CD4-positive, alpha-beta T cell (primary cell): ENCODE measurements at regions not wholly inside any gene's neighbourhood (a gene's known extent, or its start where the extent isn't known, plus 50 kb on each side); places are given as distances from the start of the nearest gene placed in this dataset.

ENCODE experiments used
- ATAC-seq: fragments of 200-7000 bp; cut with Tn5 transposase; one replicate; pipeline ENCODE4 v1.10.0; 2022; ENCODE audit warnings: mild to moderate bottlenecking; ENCODE audit not compliant: poor library complexity
- CTCF ChIA-PET: fragments of 350-600 bp; sonication (Branson Sonifier 250); formaldehyde crosslinking; loops from one replicate; lab custom pipeline; 2021; ENCODE audit warnings: antibody characterized with exemption, inconsistent platforms; lab: Charles Lee
- POLR2A ChIA-PET: fragments of 350-600 bp; sonication (Branson Sonifier 250); formaldehyde crosslinking; loops from one replicate; lab custom pipeline; 2021; ENCODE audit warnings: antibody characterized with exemption, inconsistent platforms; lab: Charles Lee
- DNase-seq, 14 experiments: peaks; one replicate each; pipeline ENCODE4 v3.0.0-alpha.2; 2013 to 2020; ENCODE audit warnings: mixed read lengths in 2 of 14
- H3K27ac ChIP-seq, 2 donors: one replicate each; pipeline versions ENCODE4 v1.5.1 to v1.7.0; 2013; ENCODE audit warnings: low read length in 2 of 2, low read depth in 1 of 2, mild to moderate bottlenecking in 1 of 2
- H3K27me3 ChIP-seq, 2 experiments: 1 replicate in 1 of 2; 2 replicates in 1 of 2; pipeline versions ENCODE4 v1.6.1 to v1.7.0; 2013; ENCODE audit warnings: low read length in 2 of 2, control low read depth in 1 of 2, mild to moderate bottlenecking in 1 of 2, moderate library complexity in 1 of 2; ENCODE audit not compliant: insufficient read depth in 2 of 2, control insufficient read depth in 1 of 2
- H3K36me3 ChIP-seq: one replicate; pipeline ENCODE4 v1.6.1; 2013; ENCODE audit warnings: low read length, control low read depth; ENCODE audit not compliant: insufficient read depth
- H3K4me1 ChIP-seq: one replicate; pipeline ENCODE4 v1.6.1; 2013; ENCODE audit warnings: low read length, control low read depth; ENCODE audit not compliant: insufficient read depth
- H3K4me3 ChIP-seq: one replicate; pipeline ENCODE4 v1.5.1; 2013; ENCODE audit warnings: mild to moderate bottlenecking, low read length, moderate library complexity
- H3K9me3 ChIP-seq, 2 experiments: 1 replicate in 1 of 2; 2 replicates in 1 of 2; pipeline versions ENCODE4 v1.6.1 to v1.7.0; 2013; ENCODE audit warnings: low read length in 2 of 2, mild to moderate bottlenecking in 2 of 2, control low read depth in 1 of 2, moderate library complexity in 1 of 2; ENCODE audit not compliant: control insufficient read depth in 1 of 2, insufficient read depth in 1 of 2
- H3K27ac Mint-ChIP-seq: one replicate; pipeline ENCODE4 v1.8.0; 2020; ENCODE audit warnings: mixed read lengths
- H3K27me3 Mint-ChIP-seq: one replicate; pipeline ENCODE4 v1.8.0; 2021; ENCODE audit warnings: mixed read lengths
- H3K36me3 Mint-ChIP-seq: one replicate; pipeline ENCODE4 v1.8.0; 2021; ENCODE audit warnings: low read depth, mixed read lengths
- H3K4me1 Mint-ChIP-seq: one replicate; pipeline ENCODE4 v1.8.0; 2021; ENCODE audit warnings: low read depth, mixed read lengths
- H3K4me3 Mint-ChIP-seq: one replicate; pipeline ENCODE4 v1.8.0; 2020; ENCODE audit warnings: mild to moderate bottlenecking, mixed read lengths
- H3K9me3 Mint-ChIP-seq: one replicate; pipeline ENCODE4 v1.8.0; 2020; ENCODE audit warnings: mixed read lengths
- intact Hi-C, 2 experiments: fragments of 100-400 bp; cut with DNase I in 1 of 2; cut with micrococcal nuclease in 1 of 2; formaldehyde crosslinking; loops; one replicate each; pipeline versions ENCODE4 v1.15.1 to v1.9.0; 2023 to 2025; cut with DNase I, micrococcal nuclease
- TF ChIP-seq, protein P1 (sequence below): fragments of 200-600 bp; IDR thresholded peaks from one replicate; pipeline ENCODE4 v1.8.0; 2022; ENCODE audit warnings: antibody characterized with exemption, mild to moderate bottlenecking

DNA sequence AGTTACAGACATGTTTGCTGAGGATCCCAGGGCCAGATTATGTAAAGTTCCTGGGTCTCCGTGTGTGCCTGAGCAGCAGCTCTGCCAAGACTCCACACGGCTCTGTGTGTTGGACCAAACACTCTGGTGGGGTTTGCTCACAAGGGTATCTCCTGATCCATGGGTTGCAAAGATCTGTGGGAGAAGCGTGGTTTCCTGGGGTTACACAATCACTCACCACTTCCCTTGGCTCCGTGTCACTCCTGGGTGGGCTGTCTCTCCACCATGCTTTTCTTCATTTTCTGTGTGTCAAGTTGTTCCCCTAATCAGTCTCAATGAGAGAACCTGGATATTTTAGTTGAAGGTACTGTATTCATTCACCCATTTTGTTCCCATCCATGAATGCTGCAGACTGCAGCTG, 1088.8 kb downstream of the FSCB start:
- CTCF ChIA-PET, result no interaction called here
- Mint-ChIP-seq H3K27ac (no peak overlapping the region), H3K4me3 (no peak overlapping the region), H3K27me3 (no peaks in the 10 kb centered on the region), H3K36me3 (no peaks in the 10 kb centered on the region), H3K4me1 (no peaks in the 10 kb centered on the region), H3K9me3 (peaks cover 11% of the 10 kb centered on the region)
- H3K9me3 ChIP-seq, result peaks cover 6 to 13% of the 10 kb centered on the region in 2 experiments
- intact Hi-C loops, result no loop called here
- TF ChIP-seq, protein P1, sequence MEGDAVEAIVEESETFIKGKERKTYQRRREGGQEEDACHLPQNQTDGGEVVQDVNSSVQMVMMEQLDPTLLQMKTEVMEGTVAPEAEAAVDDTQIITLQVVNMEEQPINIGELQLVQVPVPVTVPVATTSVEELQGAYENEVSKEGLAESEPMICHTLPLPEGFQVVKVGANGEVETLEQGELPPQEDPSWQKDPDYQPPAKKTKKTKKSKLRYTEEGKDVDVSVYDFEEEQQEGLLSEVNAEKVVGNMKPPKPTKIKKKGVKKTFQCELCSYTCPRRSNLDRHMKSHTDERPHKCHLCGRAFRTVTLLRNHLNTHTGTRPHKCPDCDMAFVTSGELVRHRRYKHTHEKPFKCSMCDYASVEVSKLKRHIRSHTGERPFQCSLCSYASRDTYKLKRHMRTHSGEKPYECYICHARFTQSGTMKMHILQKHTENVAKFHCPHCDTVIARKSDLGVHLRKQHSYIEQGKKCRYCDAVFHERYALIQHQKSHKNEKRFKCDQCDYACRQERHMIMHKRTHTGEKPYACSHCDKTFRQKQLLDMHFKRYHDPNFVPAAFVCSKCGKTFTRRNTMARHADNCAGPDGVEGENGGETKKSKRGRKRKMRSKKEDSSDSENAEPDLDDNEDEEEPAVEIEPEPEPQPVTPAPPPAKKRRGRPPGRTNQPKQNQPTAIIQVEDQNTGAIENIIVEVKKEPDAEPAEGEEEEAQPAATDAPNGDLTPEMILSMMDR, result no peak
- ATAC-seq (no peak), DNase-seq (no peak)
- no peaks in the 10 kb centered on the region for H3K4me1 ChIP-seq
- no peaks in the 10 kb centered on the region for H3K36me3 ChIP-seq
- no peak overlapping the region for H3K27ac ChIP-seq
- H3K4me3 ChIP-seq, result no peak overlapping the region
- no peaks in the 10 kb centered on the region for H3K27me3 ChIP-seq
- POLR2A ChIA-PET, result no interaction called here

DNA sequence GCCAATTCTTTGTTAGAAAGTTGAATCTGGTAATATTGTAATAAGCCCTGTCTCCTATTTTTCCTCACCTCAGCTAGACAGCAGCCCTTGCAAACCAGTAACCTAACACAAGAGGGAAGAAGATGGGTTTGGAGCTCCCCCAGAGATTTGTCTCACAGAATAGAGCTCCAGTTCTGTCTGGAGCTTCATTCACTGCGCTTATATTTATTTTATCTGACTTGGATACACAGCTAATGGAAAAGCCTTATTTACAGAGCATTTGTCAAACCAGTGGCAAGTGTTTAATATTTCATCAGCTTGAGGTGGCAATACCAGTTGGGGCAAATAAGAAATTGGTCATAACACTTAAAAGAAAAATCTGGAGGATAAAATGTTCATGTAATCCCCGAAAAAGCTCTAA, 1094.0 kb downstream of the FSCB start:
- CTCF ChIA-PET, result no interaction called here
- peaks cover 0 to 15% of the 10 kb centered on the region in 2 experiments for H3K9me3 ChIP-seq
- ATAC-seq, result no peak
- H3K27me3 ChIP-seq, result no peaks in the 10 kb centered on the region
- Mint-ChIP-seq H3K36me3 (no peaks in the 10 kb centered on the region), H3K27ac (no peak overlapping the region), H3K9me3 (peaks cover 5% of the 10 kb centered on the region), H3K4me1 (no peaks in the 10 kb centered on the region), H3K4me3 (no peak overlapping the region), H3K27me3 (no peaks in the 10 kb centered on the region)
- POLR2A ChIA-PET, result no interaction called here
- DNase-seq, result no peak
- H3K4me1 ChIP-seq, result no peaks in the 10 kb centered on the region
- H3K36me3 ChIP-seq, result no peaks in the 10 kb centered on the region
- no peak overlapping the region for H3K4me3 ChIP-seq
- H3K27ac ChIP-seq, result no peak overlapping the region
- intact Hi-C loops, result no loop called here
- TF ChIP-seq, protein P1, result no peak

DNA sequence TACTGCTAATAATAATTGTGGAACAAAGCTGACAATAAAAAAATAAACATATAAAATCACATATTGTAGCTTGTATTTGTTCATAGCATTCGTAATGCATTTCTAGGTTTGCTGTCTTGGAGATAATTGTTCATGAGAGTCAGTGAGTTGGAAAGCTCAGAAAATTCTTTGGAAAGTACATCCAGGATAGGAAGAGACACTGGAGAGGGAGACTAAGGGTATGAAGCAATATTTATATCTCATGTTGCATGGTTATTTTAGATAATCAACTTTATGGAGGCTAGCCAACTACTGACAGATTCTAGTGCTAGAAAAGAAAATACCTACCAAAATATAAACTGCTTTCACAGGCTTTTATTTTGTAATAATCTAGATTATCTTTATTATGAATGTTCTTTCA, 1095.2 kb downstream of the FSCB start:
- no peak overlapping the region for H3K27ac Mint-ChIP-seq
- H3K4me1 Mint-ChIP-seq, result no peaks in the 10 kb centered on the region
- CTCF ChIA-PET, result no interaction called here
- H3K36me3 ChIP-seq, result no peaks in the 10 kb centered on the region
- H3K9me3 Mint-ChIP-seq, result no peaks in the 10 kb centered on the region
- H3K4me3 Mint-ChIP-seq, result no peak overlapping the region
- ATAC-seq (no peak), DNase-seq (no peak)
- no peaks in the 10 kb centered on the region for H3K4me1 ChIP-seq
- H3K27me3 Mint-ChIP-seq, result no peaks in the 10 kb centered on the region
- H3K36me3 Mint-ChIP-seq, result no peaks in the 10 kb centered on the region
- no peak overlapping the region for H3K27ac ChIP-seq
- H3K27me3 ChIP-seq, result no peaks in the 10 kb centered on the region
- peaks cover 0 to 6% of the 10 kb centered on the region in 2 experiments for H3K9me3 ChIP-seq
- TF ChIP-seq, protein P1, result no peak
- intact Hi-C loops, result no loop called here
- H3K4me3 ChIP-seq, result no peak overlapping the region
- POLR2A ChIA-PET, result no interaction called here
